Endothelial cell (in vitro differentiated cells): ENCODE measurements at regions not wholly inside any gene's neighbourhood (a gene's known extent, or its start where the extent isn't known, plus 50 kb on each side); places are given as distances from the start of the nearest gene placed in this dataset.

Experiments
- DNase-seq: peaks from one replicate; pipeline ENCODE4 v3.0.0; 2021; ENCODE audit warnings: low spot score
- H3K27ac Mint-ChIP-seq: one replicate; pipeline ENCODE4 v1.8.0; 2021; ENCODE audit warnings: mixed read lengths, inconsistent platforms; ENCODE audit not compliant: unreplicated experiment
- H3K27me3 Mint-ChIP-seq: one replicate; pipeline ENCODE4 v1.8.0; 2021; ENCODE audit warnings: mild to moderate bottlenecking, moderate library complexity, mixed read lengths, inconsistent platforms; ENCODE audit not compliant: unreplicated experiment
- H3K36me3 Mint-ChIP-seq: one replicate; pipeline ENCODE4 v1.8.0; 2021; ENCODE audit warnings: mild to moderate bottlenecking, low read depth, mixed read lengths, inconsistent platforms; ENCODE audit not compliant: unreplicated experiment
- H3K4me1 Mint-ChIP-seq: one replicate; pipeline ENCODE4 v1.8.0; 2021; ENCODE audit warnings: mild to moderate bottlenecking, mixed read lengths, inconsistent platforms; ENCODE audit not compliant: unreplicated experiment
- H3K4me3 Mint-ChIP-seq: one replicate; pipeline ENCODE4 v1.8.0; 2021; ENCODE audit warnings: mild to moderate bottlenecking, mixed read lengths, inconsistent platforms; ENCODE audit not compliant: unreplicated experiment
- H3K9me3 Mint-ChIP-seq: one replicate; pipeline ENCODE4 v1.8.0; 2021; ENCODE audit warnings: mixed read lengths, inconsistent platforms; ENCODE audit not compliant: unreplicated experiment
- TF ChIP-seq, protein P1 (sequence below): fragments of 200-600 bp; sonication (generic); IDR thresholded peaks from one replicate; pipeline ENCODE4 v1.5.0; 2021; ENCODE audit warnings: antibody characterized with exemption; ENCODE audit not compliant: unreplicated experiment

DNA sequence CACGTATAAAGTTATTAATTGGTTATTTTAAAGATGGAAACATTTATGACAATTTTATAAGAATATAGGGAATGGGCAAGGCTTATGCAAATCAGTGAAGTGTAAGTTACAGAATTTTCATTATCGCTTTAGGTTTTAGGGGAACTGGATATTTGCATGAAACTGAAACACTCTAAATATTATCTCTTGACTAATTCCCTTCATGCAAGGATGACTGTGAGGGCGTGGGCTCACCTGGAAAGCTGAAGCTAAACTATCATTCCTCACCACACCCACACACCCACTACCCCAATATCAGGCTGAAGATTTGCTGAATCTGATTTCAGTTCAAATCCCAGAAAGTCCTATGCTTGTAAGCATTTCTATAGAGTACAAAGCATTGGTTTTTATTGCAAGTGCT is 81.7 kb upstream of the ARHGAP24 start:
- Mint-ChIP-seq H3K4me3 (no peak overlapping the region), H3K27me3 (no peaks in the 10 kb centered on the region), H3K27ac (no peak overlapping the region), H3K9me3 (no peaks in the 10 kb centered on the region), H3K36me3 (no peaks in the 10 kb centered on the region), H3K4me1 (no peaks in the 10 kb centered on the region)
- DNase-seq, result no peak
- TF ChIP-seq, protein P1, sequence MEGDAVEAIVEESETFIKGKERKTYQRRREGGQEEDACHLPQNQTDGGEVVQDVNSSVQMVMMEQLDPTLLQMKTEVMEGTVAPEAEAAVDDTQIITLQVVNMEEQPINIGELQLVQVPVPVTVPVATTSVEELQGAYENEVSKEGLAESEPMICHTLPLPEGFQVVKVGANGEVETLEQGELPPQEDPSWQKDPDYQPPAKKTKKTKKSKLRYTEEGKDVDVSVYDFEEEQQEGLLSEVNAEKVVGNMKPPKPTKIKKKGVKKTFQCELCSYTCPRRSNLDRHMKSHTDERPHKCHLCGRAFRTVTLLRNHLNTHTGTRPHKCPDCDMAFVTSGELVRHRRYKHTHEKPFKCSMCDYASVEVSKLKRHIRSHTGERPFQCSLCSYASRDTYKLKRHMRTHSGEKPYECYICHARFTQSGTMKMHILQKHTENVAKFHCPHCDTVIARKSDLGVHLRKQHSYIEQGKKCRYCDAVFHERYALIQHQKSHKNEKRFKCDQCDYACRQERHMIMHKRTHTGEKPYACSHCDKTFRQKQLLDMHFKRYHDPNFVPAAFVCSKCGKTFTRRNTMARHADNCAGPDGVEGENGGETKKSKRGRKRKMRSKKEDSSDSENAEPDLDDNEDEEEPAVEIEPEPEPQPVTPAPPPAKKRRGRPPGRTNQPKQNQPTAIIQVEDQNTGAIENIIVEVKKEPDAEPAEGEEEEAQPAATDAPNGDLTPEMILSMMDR, result no peak

DNA sequence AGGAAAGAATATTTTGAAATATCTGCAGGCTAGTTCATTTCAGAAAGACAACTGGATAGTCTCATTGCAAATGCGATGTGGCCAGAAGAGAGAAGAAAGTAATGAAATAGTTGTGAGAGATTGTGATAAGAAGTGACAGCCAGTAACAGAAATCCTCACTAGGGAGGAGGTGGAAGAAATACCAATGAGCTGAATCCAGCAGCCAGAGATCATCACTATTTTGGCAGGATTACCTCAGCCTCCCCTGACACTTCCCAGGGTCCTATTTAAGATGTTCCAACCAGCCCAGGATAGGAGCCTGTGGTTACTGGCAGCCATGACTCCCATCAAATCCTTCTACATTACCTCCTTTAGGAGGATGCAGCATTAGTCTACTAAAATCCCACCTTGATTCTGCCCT is 76.7 kb upstream of the ARHGAP24 start:
- H3K27ac Mint-ChIP-seq, result no peak overlapping the region
- no peaks in the 10 kb centered on the region for H3K9me3 Mint-ChIP-seq
- TF ChIP-seq, protein P1, result no peak
- H3K4me3 Mint-ChIP-seq, result no peak overlapping the region
- no peak for DNase-seq
- H3K36me3 Mint-ChIP-seq, result no peaks in the 10 kb centered on the region
- no peaks in the 10 kb centered on the region for H3K4me1 Mint-ChIP-seq
- H3K27me3 Mint-ChIP-seq, result no peaks in the 10 kb centered on the region

DNA sequence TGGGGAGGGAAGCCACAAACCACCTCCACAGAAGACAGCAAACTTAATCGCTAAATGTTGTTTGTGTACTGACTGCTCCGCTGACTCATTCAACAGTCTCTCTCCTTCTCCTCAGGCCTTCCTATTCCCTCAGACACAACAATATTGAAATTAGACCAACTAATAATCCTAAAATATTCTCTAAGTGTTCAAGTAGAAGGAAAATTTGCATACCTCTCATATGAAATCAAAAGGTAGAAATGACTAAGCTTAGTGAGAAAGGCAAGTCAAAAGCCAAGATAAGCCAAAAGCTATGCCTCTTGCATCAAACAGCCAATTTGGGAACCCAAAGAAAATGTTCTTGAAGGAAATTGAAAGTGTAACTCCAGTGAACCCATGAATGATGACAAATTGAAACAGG is 75.7 kb upstream of the ARHGAP24 start:
- no peak for DNase-seq
- Mint-ChIP-seq H3K4me1 (no peaks in the 10 kb centered on the region), H3K27ac (no peak overlapping the region), H3K9me3 (no peaks in the 10 kb centered on the region), H3K36me3 (no peaks in the 10 kb centered on the region), H3K4me3 (no peak overlapping the region), H3K27me3 (no peaks in the 10 kb centered on the region)
- TF ChIP-seq, protein P1, result no peak

DNA sequence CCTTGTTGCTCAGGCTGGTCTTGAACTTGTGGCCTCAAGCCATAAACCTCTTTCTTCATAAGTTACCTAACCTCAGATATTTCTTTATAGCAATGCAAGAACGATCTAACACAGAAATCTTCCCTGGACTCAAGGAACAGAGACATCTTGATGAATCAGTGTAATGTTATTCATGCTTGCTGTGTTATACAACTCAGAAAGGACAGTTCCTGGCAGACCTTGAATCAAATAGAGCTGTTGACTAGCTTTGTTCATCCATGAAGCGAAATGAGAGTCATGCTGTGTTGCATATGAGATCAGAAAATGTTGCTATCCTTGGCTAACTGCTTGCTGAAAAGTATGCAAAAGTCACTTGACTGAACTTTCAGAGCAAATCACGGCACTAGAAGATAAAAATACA is 72.6 kb upstream of the ARHGAP24 start:
- no peaks in the 10 kb centered on the region for H3K36me3 Mint-ChIP-seq

DNA sequence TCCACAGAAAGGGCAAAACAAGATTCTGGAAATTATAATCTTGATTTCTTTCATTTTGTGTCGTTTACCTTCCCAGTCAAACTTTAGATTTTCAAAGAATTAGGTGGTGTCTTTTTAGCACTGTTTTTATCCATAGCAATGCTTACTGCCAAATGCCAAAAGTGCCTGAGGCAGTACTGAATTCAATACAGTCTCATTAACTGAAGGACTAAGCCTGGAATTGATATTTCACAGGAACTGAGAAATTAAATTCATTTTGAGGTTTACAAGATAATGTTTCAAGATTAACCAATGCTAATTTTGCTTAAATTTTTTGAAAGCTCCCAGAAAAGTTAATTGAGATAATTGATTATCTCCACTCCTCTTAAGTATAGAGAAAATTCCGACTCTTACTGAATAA is 68.8 kb upstream of the ARHGAP24 start:
- H3K36me3 Mint-ChIP-seq, result no peaks in the 10 kb centered on the region
- H3K4me3 Mint-ChIP-seq, result no peak overlapping the region
- H3K27me3 Mint-ChIP-seq, result no peaks in the 10 kb centered on the region
- no peak for DNase-seq
- TF ChIP-seq, protein P1, result no peak
- no peak overlapping the region for H3K27ac Mint-ChIP-seq
- no peaks in the 10 kb centered on the region for H3K9me3 Mint-ChIP-seq
- H3K4me1 Mint-ChIP-seq, result no peaks in the 10 kb centered on the region

More for the DNA sequence above, 72.6 kb upstream of the ARHGAP24 start:
- H3K4me1 Mint-ChIP-seq, result no peaks in the 10 kb centered on the region
- H3K27ac Mint-ChIP-seq, result no peak overlapping the region
- no peak for DNase-seq
- TF ChIP-seq, protein P1, result no peak
- no peaks in the 10 kb centered on the region for H3K27me3 Mint-ChIP-seq
- H3K9me3 Mint-ChIP-seq, result no peaks in the 10 kb centered on the region
- H3K4me3 Mint-ChIP-seq, result no peak overlapping the region
